GM19324 (cell line): ENCODE measurements at regions not wholly inside any gene's neighbourhood (a gene's known extent, or its start where the extent isn't known, plus 50 kb on each side); places are given as distances from the start of the nearest gene placed in this dataset.
"Not testable (repeated sequence)": the region's sequence is repeated elsewhere in the genome, so short reads cannot be mapped to it uniquely, and the experiment has no call there.

Source experiments
- ATAC-seq: cut with Tn5 transposase; IDR thresholded peaks from one replicate; pipeline ENCODE4 v1.9.1; 2021; ENCODE audit warnings: mild to moderate bottlenecking, moderate library complexity; ENCODE audit not compliant: unreplicated experiment, low FRiP score

- ATAC-seq, result no peak
Measured at GRCh38 chr2:6177811-6178210, 485.6 kb downstream of the SOX11 start.

GRCh38 chr2:6181525-6181924 is 489.3 kb downstream of the SOX11 start:
- ATAC-seq, result no peak

DNA sequence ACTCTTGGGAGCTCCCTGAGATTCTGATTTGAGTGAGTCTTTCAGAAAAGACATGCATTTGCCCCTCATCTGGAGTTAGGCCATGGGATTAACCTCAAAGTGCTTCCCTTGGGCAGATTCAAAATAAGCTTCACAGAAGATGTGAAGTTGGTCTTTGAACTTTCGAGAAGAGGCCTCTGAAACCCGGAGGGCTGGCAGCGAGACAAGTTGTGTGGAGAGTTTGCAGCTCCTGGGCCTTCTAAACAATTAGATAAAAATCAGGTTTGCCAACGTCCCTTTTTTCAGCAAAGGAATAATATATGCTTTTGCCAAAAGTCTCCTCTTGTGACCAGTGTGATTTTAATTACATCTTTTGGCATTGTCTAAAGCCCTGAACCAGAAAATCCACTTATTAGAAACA is 489.7 kb downstream of the SOX11 start:
- no peak for ATAC-seq

GRCh38 chr2:6183226-6183625 is 491.0 kb downstream of the SOX11 start:
- ATAC-seq, result no peak

DNA sequence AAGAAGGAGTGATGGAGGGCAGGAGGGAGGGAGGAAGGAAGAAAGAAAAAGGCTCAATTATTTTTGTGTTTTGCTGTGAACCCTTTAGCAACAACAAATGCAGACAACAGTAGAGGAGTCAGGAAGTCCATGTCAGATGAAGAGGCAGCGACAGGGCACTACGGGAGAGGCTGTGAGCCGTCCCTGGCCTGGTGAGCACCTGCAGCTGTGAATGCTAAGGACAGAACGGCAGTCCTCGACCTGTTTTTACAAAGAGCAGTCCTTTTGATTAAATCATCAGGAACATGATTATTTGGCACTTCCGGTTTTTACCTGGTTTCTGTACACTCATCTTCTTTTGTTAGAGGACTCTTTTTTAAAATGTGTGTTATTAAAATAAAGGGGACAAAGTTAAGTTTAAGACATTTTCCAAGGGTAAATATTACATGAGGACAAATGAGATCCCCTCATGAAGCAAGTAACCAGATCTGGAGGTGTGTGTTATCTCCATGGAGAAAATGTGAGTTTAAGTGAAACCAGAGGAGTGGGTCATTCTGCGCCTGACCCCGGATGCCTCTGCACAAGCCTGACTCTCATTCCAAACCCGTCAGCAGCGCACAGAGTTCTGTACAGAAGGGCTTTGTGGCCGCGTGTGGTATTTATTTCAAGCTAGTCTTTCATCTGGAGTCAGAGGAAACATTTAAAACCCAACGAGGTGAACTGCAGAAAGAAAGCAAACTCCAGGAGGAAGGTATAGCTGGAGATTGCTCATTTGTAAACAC is 492.5 kb downstream of the SOX11 start:
- no peak for ATAC-seq

GRCh38 chr2:6186332-6187151 is 494.4 kb downstream of the SOX11 start:
- ATAC-seq, result no peak

- ATAC-seq, result no peak
Measured at GRCh38 chr2:6196449-6196848, 504.3 kb downstream of the SOX11 start.

DNA sequence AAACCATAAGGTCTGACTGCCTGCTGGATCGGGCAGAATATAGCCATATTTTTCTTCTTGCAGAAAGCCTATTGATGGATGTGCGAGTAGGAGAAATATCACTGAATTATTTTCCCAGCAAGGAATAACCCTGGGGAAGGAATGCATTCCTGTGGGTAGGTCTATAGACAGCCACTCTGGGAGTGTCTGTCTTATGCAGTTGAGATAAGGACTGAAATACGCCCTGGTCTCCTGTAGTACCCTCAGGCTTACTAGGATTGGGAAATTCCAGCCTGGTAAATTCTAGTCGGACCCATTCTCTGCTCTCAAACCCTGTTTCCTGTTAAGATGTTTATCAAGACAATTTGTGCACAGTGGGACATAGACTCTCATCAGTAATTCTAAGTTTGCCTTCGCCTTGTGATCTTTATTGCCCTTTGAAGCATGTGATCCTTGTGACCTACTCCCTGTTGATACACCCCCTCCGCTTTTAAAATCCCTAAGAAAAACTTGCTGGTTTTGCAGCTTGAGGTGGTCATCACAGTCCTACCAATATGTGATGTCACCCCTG is 506.3 kb downstream of the SOX11 start:
- not testable (repeated sequence) for ATAC-seq

- no peak for ATAC-seq
Measured at GRCh38 chr2:6202756-6203155, 510.6 kb downstream of the SOX11 start.

- no peak for ATAC-seq
Measured at GRCh38 chr2:6203291-6203959, 511.2 kb downstream of the SOX11 start.

DNA sequence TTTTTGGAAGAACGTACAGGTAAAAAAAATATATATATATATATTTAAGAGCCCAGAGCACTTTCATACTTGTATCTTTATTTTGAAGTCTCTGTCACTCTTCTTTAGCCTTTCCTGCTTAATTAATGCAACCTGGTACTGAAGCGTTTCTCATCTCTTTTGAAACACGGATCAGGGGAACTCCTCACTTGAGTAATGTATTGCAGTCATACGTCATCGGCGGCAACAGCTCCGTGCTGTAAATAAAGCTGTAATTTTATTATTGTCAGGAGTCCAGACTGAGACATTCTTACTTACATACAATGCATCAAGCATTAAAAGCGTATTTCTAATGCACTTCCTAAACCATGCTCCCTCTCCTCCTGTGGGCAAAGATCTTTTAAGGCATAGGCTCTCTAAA is 514.7 kb downstream of the SOX11 start:
- ATAC-seq, result no peak

DNA sequence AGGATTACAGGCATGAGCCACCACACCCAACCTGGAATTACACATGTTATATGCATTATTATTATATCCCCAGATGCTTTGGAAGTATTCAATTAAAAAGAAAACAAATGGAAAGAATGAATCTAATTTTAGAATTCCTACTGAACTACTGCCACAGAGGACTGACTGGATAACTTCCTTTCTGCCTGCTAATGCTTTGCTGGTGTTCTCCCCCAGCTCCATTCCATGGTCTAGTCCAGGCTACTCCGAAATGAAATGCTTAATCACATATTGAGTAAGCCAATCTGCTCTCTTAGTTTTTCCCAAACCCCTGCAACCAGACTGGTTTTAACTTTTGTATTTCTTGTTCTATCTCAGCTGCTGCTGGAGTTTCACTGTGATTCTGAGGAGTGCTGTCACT is 519.1 kb downstream of the SOX11 start:
- no peak for ATAC-seq

- no peak for ATAC-seq
Measured at GRCh38 chr2:6212491-6212890, 520.3 kb downstream of the SOX11 start.

DNA sequence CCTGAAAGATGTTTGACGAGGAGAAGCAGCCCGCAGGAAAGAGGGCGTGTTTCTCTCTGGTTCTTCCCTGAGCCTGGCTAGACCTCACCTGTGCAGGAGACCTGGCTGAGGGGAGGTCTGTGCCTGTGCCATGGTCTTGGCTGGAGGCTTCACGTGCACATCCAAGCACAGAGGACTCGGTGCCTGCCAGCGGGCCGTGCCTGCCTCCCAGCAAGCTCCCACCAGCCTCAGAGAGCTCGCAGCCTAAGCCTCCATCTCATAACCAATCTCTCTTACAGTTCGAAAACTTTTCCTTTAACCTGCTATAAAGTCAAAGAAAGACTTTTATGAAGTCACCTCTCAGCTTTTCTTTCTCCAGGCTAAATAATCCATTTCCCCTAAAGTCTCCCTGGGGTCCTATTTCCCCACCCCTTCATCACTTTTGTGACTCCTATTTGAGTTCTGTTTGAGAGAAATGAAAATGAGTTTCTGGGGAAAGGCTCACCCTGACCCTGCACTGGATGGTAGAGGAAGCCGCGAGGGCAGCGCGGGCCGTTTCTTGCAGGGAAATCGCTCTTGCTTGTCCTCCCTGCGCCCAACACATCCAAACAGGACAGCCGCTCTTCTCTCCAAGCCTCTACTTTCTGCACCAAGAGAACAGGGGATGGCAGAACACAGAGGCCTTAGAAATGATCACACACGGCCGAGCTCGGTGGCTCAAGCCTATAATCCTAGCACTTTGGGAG is 521.0 kb downstream of the SOX11 start:
- no peak for ATAC-seq

- ATAC-seq, result no peak
Measured at GRCh38 chr2:6214471-6214870, 522.3 kb downstream of the SOX11 start.

GRCh38 chr2:6215053-6215452 is 522.9 kb downstream of the SOX11 start:
- ATAC-seq, result no peak

DNA sequence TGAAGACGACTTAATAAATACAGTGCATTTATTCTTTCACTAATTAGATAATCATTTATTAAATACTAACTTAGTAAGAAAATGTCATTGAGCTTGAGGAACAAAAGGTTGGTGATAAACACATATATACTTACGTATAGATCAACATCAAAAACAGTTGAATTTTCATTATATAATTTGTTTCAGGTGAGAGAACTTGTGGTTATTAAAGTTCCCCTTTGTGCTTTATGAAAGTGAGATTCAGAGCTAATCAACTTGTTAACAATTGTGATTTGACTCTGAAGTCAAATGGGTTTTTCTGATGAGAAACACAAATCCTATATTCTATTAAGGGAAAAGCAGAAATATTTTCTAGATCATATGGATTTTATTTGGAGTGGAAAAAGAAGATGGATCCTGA is 524.0 kb downstream of the SOX11 start:
- no peak for ATAC-seq

DNA sequence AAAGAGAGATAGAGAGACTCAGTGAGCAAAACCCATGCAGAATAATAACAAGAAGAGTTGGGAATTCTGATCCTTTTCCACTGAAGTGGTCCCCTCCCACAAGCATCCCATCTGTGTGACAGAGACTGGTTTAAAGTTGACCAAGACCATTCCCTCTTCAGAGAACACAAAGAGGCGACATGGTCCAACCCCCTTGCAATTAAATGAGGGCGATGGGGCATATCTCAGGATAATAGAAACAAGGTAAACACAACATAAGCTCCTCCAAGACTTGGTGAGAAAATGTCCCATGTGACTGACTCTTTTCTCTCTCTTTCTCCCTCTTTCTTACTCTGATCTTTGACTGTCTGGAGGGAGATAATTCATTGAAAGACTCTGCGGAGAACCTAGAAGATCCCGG is 526.7 kb downstream of the SOX11 start:
- ATAC-seq, result no peak

GRCh38 chr2:6219906-6220305 is 527.7 kb downstream of the SOX11 start:
- no peak for ATAC-seq

DNA sequence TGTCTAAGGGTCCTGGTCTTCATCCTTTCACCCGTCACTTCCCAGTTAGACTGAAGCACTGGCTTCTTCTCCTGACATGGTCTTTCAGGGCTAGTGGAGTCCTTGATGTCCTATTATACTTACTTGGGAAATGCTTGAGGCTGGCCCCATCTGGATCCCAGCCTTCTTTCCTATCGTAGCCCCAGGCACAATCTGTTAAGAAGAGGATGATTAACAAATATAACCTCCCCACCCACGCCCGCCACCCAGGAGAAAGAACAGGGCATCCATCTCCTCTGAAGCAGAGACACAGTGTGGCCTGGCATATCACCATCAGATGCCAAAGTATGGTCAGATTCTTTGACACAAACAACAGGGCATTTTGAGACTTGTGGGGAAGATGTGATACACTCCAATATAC is 530.1 kb downstream of the SOX11 start:
- no peak for ATAC-seq
